GM23338 (cell line): ENCODE measurements at regions not wholly inside any gene's neighbourhood (a gene's known extent, or its start where the extent isn't known, plus 50 kb on each side); places are given as distances from the start of the nearest gene placed in this dataset.

ENCODE experiments used
- ATAC-seq: fragments of 200-7000 bp; cut with Tn5 transposase; 3 replicates; pipeline ENCODE4 v1.9.1; 2020
- DNase-seq: peaks from one replicate; pipeline ENCODE4 v3.0.0-alpha.2; 2015; ENCODE audit warnings: low spot score
- H2AFZ ChIP-seq: fragments of 200-600 bp; sonication (generic); 2 replicates; pipeline ENCODE4 v1.8.0; 2016; ENCODE audit warnings: antibody characterized with exemption, mild to moderate bottlenecking, moderate library complexity
- H3F3A ChIP-seq: fragments of 200-600 bp; sonication (generic); replicated peaks from 2 replicates; pipeline ENCODE4 v1.8.0; 2017; ENCODE audit warnings: antibody characterized with exemption, mixed run types, low read depth
- H3K27ac ChIP-seq: fragments of 200-600 bp; sonication (generic); 2 replicates; pipeline ENCODE4 v1.6.1; 2016; ENCODE audit warnings: low read depth
- H3K27me3 ChIP-seq: fragments of 200-600 bp; sonication (generic); 2 replicates; pipeline ENCODE4 v1.8.0; 2016; ENCODE audit warnings: mild to moderate bottlenecking, mixed run types, moderate library complexity; ENCODE audit not compliant: insufficient read depth
- H3K36me3 ChIP-seq: fragments of 200-600 bp; sonication (generic); 2 replicates; pipeline ENCODE4 v1.8.0; 2016; ENCODE audit warnings: mild to moderate bottlenecking; ENCODE audit not compliant: insufficient read depth
- H3K4me1 ChIP-seq: fragments of 200-600 bp; sonication (generic); 2 replicates; pipeline ENCODE4 v1.8.0; 2016; ENCODE audit warnings: mild to moderate bottlenecking, moderate library complexity; ENCODE audit not compliant: insufficient read depth
- H3K4me2 ChIP-seq: fragments of 200-600 bp; sonication (generic); 2 replicates; pipeline ENCODE4 v1.7.1; 2017; ENCODE audit warnings: mixed run types
- H3K4me3 ChIP-seq: fragments of 200-600 bp; sonication (generic); 2 replicates; pipeline ENCODE4 v1.6.1; 2016; ENCODE audit warnings: mixed run types
- H3K79me2 ChIP-seq: fragments of 200-600 bp; sonication (generic); replicated peaks from 2 replicates; pipeline ENCODE4 v1.8.0; 2017; ENCODE audit warnings: mild to moderate bottlenecking; ENCODE audit not compliant: insufficient read depth
- H3K9me2 ChIP-seq: fragments of 200-600 bp; sonication (generic); 2 replicates; pipeline ENCODE4 v1.8.0; 2017; ENCODE audit not compliant: insufficient read depth
- H4K20me1 ChIP-seq: fragments of 200-600 bp; sonication (generic); replicated peaks from 2 replicates; pipeline ENCODE4 v1.8.0; 2017; ENCODE audit warnings: mild to moderate bottlenecking; ENCODE audit not compliant: insufficient read depth
- H3K27ac Mint-ChIP-seq: 2 replicates; pipeline ENCODE4 v1.8.0; 2020; ENCODE audit warnings: inconsistent platforms, mild to moderate bottlenecking, moderate library complexity, mixed read lengths
- H3K27me3 Mint-ChIP-seq: 3 replicates; pipeline ENCODE4 v1.8.0; 2022; ENCODE audit warnings: low read depth, mild to moderate bottlenecking, moderate library complexity, mixed read lengths, inconsistent platforms; ENCODE audit not compliant: insufficient read depth, poor library complexity
- H3K36me3 Mint-ChIP-seq: 3 replicates; pipeline ENCODE4 v1.8.0; 2021; ENCODE audit warnings: low read depth, mild to moderate bottlenecking, inconsistent platforms, moderate library complexity, mixed read lengths
- H3K4me1 Mint-ChIP-seq: 3 replicates; pipeline ENCODE4 v1.8.0; 2020; ENCODE audit warnings: mild to moderate bottlenecking, inconsistent platforms, mixed read lengths
- H3K4me3 Mint-ChIP-seq: 3 replicates; pipeline ENCODE4 v1.8.0; 2021; ENCODE audit warnings: moderate library complexity, mild to moderate bottlenecking, inconsistent platforms, mixed read lengths
- H3K9me3 Mint-ChIP-seq: 3 replicates; pipeline ENCODE4 v1.8.0; 2020; ENCODE audit warnings: moderate library complexity, mild to moderate bottlenecking, inconsistent platforms, mixed read lengths
- CTCF ChIP-seq, 2 experiments: fragments of 200-600 bp in 1 of 2; sonication (generic) in 1 of 2; conservative IDR thresholded peaks; 2 replicates each; pipeline versions ENCODE4 v1.5.1 to v1.6.1; 2016 to 2017; ENCODE audit warnings: antibody characterized with exemption in 2 of 2, low read depth in 2 of 2, mild to moderate bottlenecking in 2 of 2, moderate library complexity in 1 of 2
- EZH2 ChIP-seq: fragments of 200-600 bp; sonication (generic); IDR thresholded peaks from one replicate; pipeline ENCODE4 v1.8.0; 2017; ENCODE audit warnings: antibody characterized with exemption, mild to moderate bottlenecking, low read depth; ENCODE audit not compliant: unreplicated experiment
- JUNB ChIP-seq: IDR thresholded peaks from one replicate; pipeline ENCODE4 v1.6.1; 2016; ENCODE audit warnings: antibody characterized with exemption; ENCODE audit not compliant: unreplicated experiment
- NANOG ChIP-seq: IDR thresholded peaks from 2 replicates; pipeline ENCODE4 v1.6.1; 2016; ENCODE audit warnings: antibody characterized with exemption, borderline replicate concordance
- POLR2AphosphoS5 ChIP-seq: IDR thresholded peaks from 2 replicates; pipeline ENCODE4 v1.6.1; 2016; ENCODE audit warnings: antibody characterized with exemption, low read depth
- STAT1 ChIP-seq: IDR thresholded peaks from one replicate; pipeline ENCODE4 v1.6.1; 2016; ENCODE audit warnings: antibody characterized with exemption; ENCODE audit not compliant: unreplicated experiment
- ZNF462 ChIP-seq: fragments of 250-450 bp; sonication (Bioruptor Pico); IDR thresholded peaks from 2 replicates; pipeline ENCODE4 v1.5.0; 2020; ENCODE audit warnings: mild to moderate bottlenecking, moderate library complexity
- TF ChIP-seq, protein P1 (sequence below): IDR thresholded peaks from 2 replicates; pipeline ENCODE4 v1.6.1; 2016; ENCODE audit warnings: antibody characterized with exemption
- TF ChIP-seq, protein P2 (sequence below): IDR thresholded peaks from one replicate; pipeline ENCODE4 v1.6.1; 2018; ENCODE audit warnings: antibody characterized with exemption; ENCODE audit not compliant: unreplicated experiment

GRCh38 chr7:25632616-25633015 lies 404.3 kb upstream of the NPVF start:
- H3K36me3 ChIP-seq = no peaks in the 10 kb centered on the region
- TF ChIP-seq JUNB = no peak
- H3K4me1 Mint-ChIP-seq = peaks cover 13% of the 10 kb centered on the region
- no peak overlapping the region for H3K27ac ChIP-seq
- H3K9me3 Mint-ChIP-seq = no peaks in the 10 kb centered on the region
- H3K4me3 Mint-ChIP-seq = no peak overlapping the region
- no peak overlapping the region for H3K27ac Mint-ChIP-seq
- H4K20me1 ChIP-seq = no peaks in the 10 kb centered on the region
- H3K4me1 ChIP-seq = peaks cover 13% of the 10 kb centered on the region
- H3F3A ChIP-seq = no peaks in the 10 kb centered on the region
- DNase-seq (no peak), ATAC-seq (no peak)
- no peak overlapping the region for H3K4me3 ChIP-seq
- H3K36me3 Mint-ChIP-seq = no peaks in the 10 kb centered on the region
- no peak overlapping the region for H3K4me2 ChIP-seq
- no peaks in the 10 kb centered on the region for H3K9me2 ChIP-seq
- no peaks in the 10 kb centered on the region for H3K27me3 ChIP-seq
- no peaks in the 10 kb centered on the region for H3K79me2 ChIP-seq
- no peak overlapping the region for H2AFZ ChIP-seq
- peaks cover 5% of the 10 kb centered on the region for H3K27me3 Mint-ChIP-seq

DNA sequence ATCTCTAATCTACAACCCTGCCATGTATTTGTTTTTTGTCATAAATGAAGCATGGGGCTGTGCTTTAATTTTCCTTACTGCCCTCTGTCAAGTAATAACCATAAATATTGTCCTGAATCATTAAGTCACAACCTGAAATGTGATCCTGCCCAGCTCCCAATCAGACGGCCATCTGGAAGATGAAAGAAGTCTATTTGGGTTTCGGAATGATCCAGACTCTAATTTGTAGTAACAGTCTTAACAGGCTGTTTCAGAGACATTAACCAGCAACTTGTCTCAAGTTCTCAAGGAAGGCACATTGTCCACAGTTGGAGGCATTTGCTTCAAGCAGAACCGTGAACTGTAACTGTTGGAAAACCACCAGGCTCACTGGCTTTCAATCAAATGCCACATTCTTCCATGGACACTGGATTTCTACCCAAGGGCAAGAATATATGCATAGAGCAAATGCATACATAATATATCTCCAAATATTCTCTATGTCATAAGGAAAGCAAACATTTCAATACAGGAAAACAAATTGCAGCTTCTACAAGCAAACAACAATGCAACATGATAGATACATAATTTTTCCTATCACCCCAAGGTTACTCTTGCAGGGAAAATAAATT lies 405.2 kb upstream of the NPVF start:
- H3K36me3 ChIP-seq = no peaks in the 10 kb centered on the region
- no peak overlapping the region for H3K27ac ChIP-seq
- no peaks in the 10 kb centered on the region for H3K79me2 ChIP-seq
- Mint-ChIP-seq H3K4me1 (peaks cover 3% of the 10 kb centered on the region), H3K4me3 (no peak overlapping the region), H3K36me3 (no peaks in the 10 kb centered on the region), H3K27me3 (peaks cover 5% of the 10 kb centered on the region), H3K27ac (no peak overlapping the region), H3K9me3 (no peaks in the 10 kb centered on the region)
- no peaks in the 10 kb centered on the region for H3F3A ChIP-seq
- H3K4me2 ChIP-seq = no peak overlapping the region
- peaks cover 4% of the 10 kb centered on the region; the same call in 1 of the 2 replicates for H3K4me1 ChIP-seq
- ATAC-seq = no peak
- no peak overlapping the region for H2AFZ ChIP-seq
- DNase-seq = no peak
- no peak overlapping the region for H3K4me3 ChIP-seq
- no peaks in the 10 kb centered on the region for H4K20me1 ChIP-seq
- no peaks in the 10 kb centered on the region for H3K27me3 ChIP-seq
- H3K9me2 ChIP-seq = no peaks in the 10 kb centered on the region
- TF ChIP-seq STAT1 = no peak
- TF ChIP-seq, protein P1, sequence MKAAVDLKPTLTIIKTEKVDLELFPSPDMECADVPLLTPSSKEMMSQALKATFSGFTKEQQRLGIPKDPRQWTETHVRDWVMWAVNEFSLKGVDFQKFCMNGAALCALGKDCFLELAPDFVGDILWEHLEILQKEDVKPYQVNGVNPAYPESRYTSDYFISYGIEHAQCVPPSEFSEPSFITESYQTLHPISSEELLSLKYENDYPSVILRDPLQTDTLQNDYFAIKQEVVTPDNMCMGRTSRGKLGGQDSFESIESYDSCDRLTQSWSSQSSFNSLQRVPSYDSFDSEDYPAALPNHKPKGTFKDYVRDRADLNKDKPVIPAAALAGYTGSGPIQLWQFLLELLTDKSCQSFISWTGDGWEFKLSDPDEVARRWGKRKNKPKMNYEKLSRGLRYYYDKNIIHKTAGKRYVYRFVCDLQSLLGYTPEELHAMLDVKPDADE = no peak
- TF ChIP-seq POLR2AphosphoS5 = no peak
- no peak for TF ChIP-seq EZH2
- TF ChIP-seq NANOG = no peak
- no peak for TF ChIP-seq JUNB
- TF ChIP-seq, protein P2, sequence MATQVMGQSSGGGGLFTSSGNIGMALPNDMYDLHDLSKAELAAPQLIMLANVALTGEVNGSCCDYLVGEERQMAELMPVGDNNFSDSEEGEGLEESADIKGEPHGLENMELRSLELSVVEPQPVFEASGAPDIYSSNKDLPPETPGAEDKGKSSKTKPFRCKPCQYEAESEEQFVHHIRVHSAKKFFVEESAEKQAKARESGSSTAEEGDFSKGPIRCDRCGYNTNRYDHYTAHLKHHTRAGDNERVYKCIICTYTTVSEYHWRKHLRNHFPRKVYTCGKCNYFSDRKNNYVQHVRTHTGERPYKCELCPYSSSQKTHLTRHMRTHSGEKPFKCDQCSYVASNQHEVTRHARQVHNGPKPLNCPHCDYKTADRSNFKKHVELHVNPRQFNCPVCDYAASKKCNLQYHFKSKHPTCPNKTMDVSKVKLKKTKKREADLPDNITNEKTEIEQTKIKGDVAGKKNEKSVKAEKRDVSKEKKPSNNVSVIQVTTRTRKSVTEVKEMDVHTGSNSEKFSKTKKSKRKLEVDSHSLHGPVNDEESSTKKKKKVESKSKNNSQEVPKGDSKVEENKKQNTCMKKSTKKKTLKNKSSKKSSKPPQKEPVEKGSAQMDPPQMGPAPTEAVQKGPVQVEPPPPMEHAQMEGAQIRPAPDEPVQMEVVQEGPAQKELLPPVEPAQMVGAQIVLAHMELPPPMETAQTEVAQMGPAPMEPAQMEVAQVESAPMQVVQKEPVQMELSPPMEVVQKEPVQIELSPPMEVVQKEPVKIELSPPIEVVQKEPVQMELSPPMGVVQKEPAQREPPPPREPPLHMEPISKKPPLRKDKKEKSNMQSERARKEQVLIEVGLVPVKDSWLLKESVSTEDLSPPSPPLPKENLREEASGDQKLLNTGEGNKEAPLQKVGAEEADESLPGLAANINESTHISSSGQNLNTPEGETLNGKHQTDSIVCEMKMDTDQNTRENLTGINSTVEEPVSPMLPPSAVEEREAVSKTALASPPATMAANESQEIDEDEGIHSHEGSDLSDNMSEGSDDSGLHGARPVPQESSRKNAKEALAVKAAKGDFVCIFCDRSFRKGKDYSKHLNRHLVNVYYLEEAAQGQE = no peak
- no peak for TF ChIP-seq ZNF462 (CRISPR knock-in tag)
- no peak for TF ChIP-seq CTCF (conservative IDR thresholded peaks at IDR 0.05; ENCODE audit: low read depth in 2 of 2)
